GM18909 (cell line): ENCODE measurements at regions not wholly inside any gene's neighbourhood (a gene's known extent, or its start where the extent isn't known, plus 50 kb on each side); places are given as distances from the start of the nearest gene placed in this dataset.
"Not testable (repeated sequence)": the region's sequence is repeated elsewhere in the genome, so short reads cannot be mapped to it uniquely, and the experiment has no call there.

Source experiments
- ATAC-seq: cut with Tn5 transposase; IDR thresholded peaks from one replicate; pipeline ENCODE4 v1.9.1; 2021; ENCODE audit warnings: mild to moderate bottlenecking; ENCODE audit not compliant: unreplicated experiment, poor library complexity

- no peak for ATAC-seq
Observed at GRCh38 chr2:228956701-228957474, 314.2 kb downstream of the PID1 start.

GRCh38 chr2:228949831-228950230, 321.3 kb downstream of the PID1 start:
- no peak for ATAC-seq

- ATAC-seq = no peak
Observed at GRCh38 chr2:228945710-228946109, 325.4 kb downstream of the PID1 start.

- no peak for ATAC-seq
Observed at GRCh38 chr2:228942856-228943255, 328.2 kb downstream of the PID1 start.

GRCh38 chr2:228938629-228939028, 332.5 kb downstream of the PID1 start:
- no peak for ATAC-seq

GRCh38 chr2:228927028-228928010, 343.8 kb downstream of the PID1 start:
- ATAC-seq = no peak

- ATAC-seq = no peak
Observed at GRCh38 chr2:228919808-228920207, 351.3 kb downstream of the PID1 start.

- no peak for ATAC-seq
Observed at GRCh38 chr2:228917220-228917619, 353.9 kb downstream of the PID1 start.

- no peak for ATAC-seq
Observed at GRCh38 chr2:228916416-228917090, 354.5 kb downstream of the PID1 start.

- no peak for ATAC-seq
Observed at GRCh38 chr2:228913176-228913575, 357.9 kb downstream of the PID1 start.

- ATAC-seq = not testable (repeated sequence)
Observed at GRCh38 chr2:228910872-228911271, 360.2 kb downstream of the PID1 start.

- no peak for ATAC-seq
Observed at GRCh38 chr2:228902176-228902575, 368.9 kb downstream of the PID1 start.

- ATAC-seq = no peak
Observed at GRCh38 chr2:228901531-228901930, 369.6 kb downstream of the PID1 start.

GRCh38 chr2:228878138-228878537, 392.9 kb downstream of the PID1 start:
- ATAC-seq = no peak

GRCh38 chr2:228876276-228876675, 394.8 kb downstream of the PID1 start:
- no peak for ATAC-seq

- no peak for ATAC-seq
Observed at GRCh38 chr2:228875152-228875900, 395.8 kb downstream of the PID1 start.

GRCh38 chr2:228871012-228871411, 400.1 kb downstream of the PID1 start:
- no peak for ATAC-seq

- no peak for ATAC-seq
Observed at GRCh38 chr2:228869636-228870264, 401.3 kb downstream of the PID1 start.

- no peak for ATAC-seq
Observed at GRCh38 chr2:228867406-228867805, 403.7 kb downstream of the PID1 start.

- no peak for ATAC-seq
Observed at GRCh38 chr2:228866781-228867180, 404.3 kb downstream of the PID1 start.
